Endothelial cell of umbilical vein (primary cell): ENCODE measurements at regions not wholly inside any gene's neighbourhood (a gene's known extent, or its start where the extent isn't known, plus 50 kb on each side); places are given as distances from the start of the nearest gene placed in this dataset.

Source experiments
- GATA2 ChIP-seq: IDR thresholded peaks from 2 replicates; pipeline ENCODE4 v1.7.0; 2011; ENCODE audit warnings: low read depth, mild to moderate bottlenecking, moderate library complexity, mixed read lengths, low read length; ENCODE audit not compliant: insufficient read length, insufficient read depth
- JUN ChIP-seq: IDR thresholded peaks from 2 replicates; pipeline ENCODE4 v1.6.1; 2011; ENCODE audit warnings: borderline replicate concordance, low read depth; ENCODE audit not compliant: insufficient read length, insufficient read depth
- POLR2A ChIP-seq: IDR thresholded peaks from 2 replicates; pipeline ENCODE4 v1.6.1; 2012; ENCODE audit warnings: low read depth, mild to moderate bottlenecking, control low read depth, low read length
- POLR2AphosphoS5 ChIP-seq: IDR thresholded peaks from 2 replicates; pipeline ENCODE4 v1.6.1; 2012; ENCODE audit warnings: low read depth, mild to moderate bottlenecking, control low read depth, low read length, moderate library complexity; ENCODE audit not compliant: insufficient read depth
- TF ChIP-seq, protein P1 (sequence below), 2 donors: IDR thresholded peaks; 1 replicate in 1 of 2; 2 replicates in 1 of 2; pipeline ENCODE4 v1.5.1; 2011; ENCODE audit warnings: low read length in 2 of 2, mild to moderate bottlenecking in 2 of 2, moderate library complexity in 2 of 2, control low read depth in 1 of 2, inconsistent platforms in 1 of 2, low read depth in 1 of 2; ENCODE audit not compliant: insufficient read depth in 1 of 2; ENCODE audit errors: extremely low read depth in 1 of 2

DNA sequence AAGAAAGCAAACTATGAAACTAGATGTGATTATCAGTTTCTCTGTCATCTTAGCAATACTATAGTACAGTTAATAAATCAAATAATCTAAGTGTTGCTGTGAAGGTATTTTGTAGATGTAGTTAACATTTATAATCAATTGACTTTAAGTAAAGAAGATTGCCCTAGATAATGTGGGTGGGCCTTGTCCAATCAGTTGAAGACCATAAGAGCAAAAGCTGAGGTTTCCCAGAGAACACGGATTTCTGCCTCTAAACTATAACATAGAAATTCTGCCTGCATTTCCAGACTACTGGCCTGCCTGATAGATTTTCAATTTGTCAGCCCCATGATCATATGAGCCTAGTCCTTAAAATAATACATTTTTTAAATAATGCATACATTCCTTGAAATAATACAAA is 222.9 kb downstream of the PCDH18 start:
- TF ChIP-seq POLR2AphosphoS5: no peak
- no peak for TF ChIP-seq POLR2A
- TF ChIP-seq, protein P1, sequence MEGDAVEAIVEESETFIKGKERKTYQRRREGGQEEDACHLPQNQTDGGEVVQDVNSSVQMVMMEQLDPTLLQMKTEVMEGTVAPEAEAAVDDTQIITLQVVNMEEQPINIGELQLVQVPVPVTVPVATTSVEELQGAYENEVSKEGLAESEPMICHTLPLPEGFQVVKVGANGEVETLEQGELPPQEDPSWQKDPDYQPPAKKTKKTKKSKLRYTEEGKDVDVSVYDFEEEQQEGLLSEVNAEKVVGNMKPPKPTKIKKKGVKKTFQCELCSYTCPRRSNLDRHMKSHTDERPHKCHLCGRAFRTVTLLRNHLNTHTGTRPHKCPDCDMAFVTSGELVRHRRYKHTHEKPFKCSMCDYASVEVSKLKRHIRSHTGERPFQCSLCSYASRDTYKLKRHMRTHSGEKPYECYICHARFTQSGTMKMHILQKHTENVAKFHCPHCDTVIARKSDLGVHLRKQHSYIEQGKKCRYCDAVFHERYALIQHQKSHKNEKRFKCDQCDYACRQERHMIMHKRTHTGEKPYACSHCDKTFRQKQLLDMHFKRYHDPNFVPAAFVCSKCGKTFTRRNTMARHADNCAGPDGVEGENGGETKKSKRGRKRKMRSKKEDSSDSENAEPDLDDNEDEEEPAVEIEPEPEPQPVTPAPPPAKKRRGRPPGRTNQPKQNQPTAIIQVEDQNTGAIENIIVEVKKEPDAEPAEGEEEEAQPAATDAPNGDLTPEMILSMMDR (IDR thresholded peaks at IDR 0.05; ENCODE audit: extremely low read depth in 1 of 2, insufficient read depth in 1 of 2, low read depth in 1 of 2, low read length in 2 of 2): no peak
- no peak for TF ChIP-seq GATA2
- no peak for TF ChIP-seq JUN
